ENCODE measurements at regions not wholly inside any gene's neighbourhood (a gene's known extent, or its start where the extent isn't known, plus 50 kb on each side); places are given as distances from the start of the nearest gene placed in this dataset.

DNA sequence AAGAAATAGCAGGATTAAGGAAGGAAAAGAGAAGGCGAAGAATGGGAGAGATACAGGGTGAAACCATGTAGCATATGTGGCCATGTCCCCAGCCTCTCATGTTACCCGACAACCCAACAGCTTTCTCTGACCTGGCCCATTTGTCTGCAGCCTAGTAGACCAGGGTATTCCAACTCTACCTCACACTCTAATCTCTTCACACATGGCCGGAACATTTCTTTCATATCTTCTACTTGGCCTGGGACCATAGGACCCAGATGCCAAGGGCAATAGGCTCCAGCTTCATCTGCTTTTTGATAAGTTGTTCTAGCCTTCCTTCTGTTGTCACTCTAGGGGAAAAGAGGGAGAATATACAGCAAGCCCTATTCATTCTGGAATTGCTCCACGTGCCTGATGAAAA, 95.0 kb upstream of the DPT start:
- Histone ChIP-seq H3K4me3 (replicated peaks; ENCODE audit: insufficient read depth, low read length) (no peak overlapping the region), H3K27ac (replicated peaks) (no peak overlapping the region), H3K27me3 (ENCODE audit: insufficient read depth, poor library complexity, severe bottlenecking) (no peaks in the 10 kb centered on the region)
- TF ChIP-seq SPI1 (IDR thresholded peaks at IDR 0.05; ENCODE audit: borderline replicate concordance, low read depth) (no peak), GABPA (IDR thresholded peaks at IDR 0.05; ENCODE audit: low read depth) (no peak), POLR2AphosphoS5 (IDR thresholded peaks at IDR 0.05; ENCODE audit: low read depth) (no peak)
- TF ChIP-seq, protein P1, sequence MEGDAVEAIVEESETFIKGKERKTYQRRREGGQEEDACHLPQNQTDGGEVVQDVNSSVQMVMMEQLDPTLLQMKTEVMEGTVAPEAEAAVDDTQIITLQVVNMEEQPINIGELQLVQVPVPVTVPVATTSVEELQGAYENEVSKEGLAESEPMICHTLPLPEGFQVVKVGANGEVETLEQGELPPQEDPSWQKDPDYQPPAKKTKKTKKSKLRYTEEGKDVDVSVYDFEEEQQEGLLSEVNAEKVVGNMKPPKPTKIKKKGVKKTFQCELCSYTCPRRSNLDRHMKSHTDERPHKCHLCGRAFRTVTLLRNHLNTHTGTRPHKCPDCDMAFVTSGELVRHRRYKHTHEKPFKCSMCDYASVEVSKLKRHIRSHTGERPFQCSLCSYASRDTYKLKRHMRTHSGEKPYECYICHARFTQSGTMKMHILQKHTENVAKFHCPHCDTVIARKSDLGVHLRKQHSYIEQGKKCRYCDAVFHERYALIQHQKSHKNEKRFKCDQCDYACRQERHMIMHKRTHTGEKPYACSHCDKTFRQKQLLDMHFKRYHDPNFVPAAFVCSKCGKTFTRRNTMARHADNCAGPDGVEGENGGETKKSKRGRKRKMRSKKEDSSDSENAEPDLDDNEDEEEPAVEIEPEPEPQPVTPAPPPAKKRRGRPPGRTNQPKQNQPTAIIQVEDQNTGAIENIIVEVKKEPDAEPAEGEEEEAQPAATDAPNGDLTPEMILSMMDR (IDR thresholded peaks at IDR 0.05; ENCODE audit: insufficient read depth, low read length): no peak
- TF ChIP-seq, protein P2, sequence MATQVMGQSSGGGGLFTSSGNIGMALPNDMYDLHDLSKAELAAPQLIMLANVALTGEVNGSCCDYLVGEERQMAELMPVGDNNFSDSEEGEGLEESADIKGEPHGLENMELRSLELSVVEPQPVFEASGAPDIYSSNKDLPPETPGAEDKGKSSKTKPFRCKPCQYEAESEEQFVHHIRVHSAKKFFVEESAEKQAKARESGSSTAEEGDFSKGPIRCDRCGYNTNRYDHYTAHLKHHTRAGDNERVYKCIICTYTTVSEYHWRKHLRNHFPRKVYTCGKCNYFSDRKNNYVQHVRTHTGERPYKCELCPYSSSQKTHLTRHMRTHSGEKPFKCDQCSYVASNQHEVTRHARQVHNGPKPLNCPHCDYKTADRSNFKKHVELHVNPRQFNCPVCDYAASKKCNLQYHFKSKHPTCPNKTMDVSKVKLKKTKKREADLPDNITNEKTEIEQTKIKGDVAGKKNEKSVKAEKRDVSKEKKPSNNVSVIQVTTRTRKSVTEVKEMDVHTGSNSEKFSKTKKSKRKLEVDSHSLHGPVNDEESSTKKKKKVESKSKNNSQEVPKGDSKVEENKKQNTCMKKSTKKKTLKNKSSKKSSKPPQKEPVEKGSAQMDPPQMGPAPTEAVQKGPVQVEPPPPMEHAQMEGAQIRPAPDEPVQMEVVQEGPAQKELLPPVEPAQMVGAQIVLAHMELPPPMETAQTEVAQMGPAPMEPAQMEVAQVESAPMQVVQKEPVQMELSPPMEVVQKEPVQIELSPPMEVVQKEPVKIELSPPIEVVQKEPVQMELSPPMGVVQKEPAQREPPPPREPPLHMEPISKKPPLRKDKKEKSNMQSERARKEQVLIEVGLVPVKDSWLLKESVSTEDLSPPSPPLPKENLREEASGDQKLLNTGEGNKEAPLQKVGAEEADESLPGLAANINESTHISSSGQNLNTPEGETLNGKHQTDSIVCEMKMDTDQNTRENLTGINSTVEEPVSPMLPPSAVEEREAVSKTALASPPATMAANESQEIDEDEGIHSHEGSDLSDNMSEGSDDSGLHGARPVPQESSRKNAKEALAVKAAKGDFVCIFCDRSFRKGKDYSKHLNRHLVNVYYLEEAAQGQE (IDR thresholded peaks at IDR 0.05; ENCODE audit: insufficient replicate concordance, low read depth): no peak
- DNase-seq (ENCODE audit: low read depth in 1 of 2, low spot score in 1 of 2): no peak

DNA sequence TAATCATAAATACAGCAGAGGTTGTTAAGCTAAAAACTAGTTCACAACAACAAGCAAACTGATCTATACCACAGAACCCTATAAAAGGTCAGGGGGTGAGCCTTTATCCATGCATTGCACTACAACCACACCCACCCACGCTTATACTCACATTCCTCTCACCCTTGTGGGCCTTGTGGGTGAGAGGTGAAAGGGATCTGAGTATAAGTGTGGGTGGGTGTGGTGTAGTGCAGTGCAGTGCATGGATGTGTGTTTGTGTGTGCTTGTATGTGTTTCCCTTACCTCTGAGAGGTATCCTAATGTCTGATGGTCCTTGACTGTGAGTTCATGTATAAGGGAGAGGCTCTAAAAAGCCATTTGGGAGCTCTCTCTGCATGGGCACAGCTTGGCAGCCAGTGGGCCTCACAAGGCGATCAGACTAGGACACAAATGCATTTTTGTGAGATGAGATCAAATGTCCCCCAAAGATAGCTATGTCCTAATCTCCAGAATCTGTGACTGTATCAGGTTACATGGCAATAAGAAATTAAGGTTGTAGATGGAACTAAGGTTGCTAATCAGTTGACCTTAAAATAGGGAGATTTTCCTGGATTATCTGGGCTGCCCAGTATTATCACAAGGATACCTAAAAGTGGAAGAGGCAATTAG, 95.5 kb upstream of the DPT start:
- no peak overlapping the region for H3K27ac ChIP-seq (replicated peaks)
- H3K4me3 ChIP-seq (replicated peaks; ENCODE audit: insufficient read depth, low read length): no peak overlapping the region
- no peaks in the 10 kb centered on the region for H3K27me3 ChIP-seq (ENCODE audit: insufficient read depth, poor library complexity, severe bottlenecking)
- TF ChIP-seq, protein P1 (IDR thresholded peaks at IDR 0.05; ENCODE audit: insufficient read depth, low read length): no peak
- TF ChIP-seq, protein P2 (IDR thresholded peaks at IDR 0.05; ENCODE audit: insufficient replicate concordance, low read depth): no peak
- DNase-seq (ENCODE audit: low read depth in 1 of 2, low spot score in 1 of 2): no peak

DNA sequence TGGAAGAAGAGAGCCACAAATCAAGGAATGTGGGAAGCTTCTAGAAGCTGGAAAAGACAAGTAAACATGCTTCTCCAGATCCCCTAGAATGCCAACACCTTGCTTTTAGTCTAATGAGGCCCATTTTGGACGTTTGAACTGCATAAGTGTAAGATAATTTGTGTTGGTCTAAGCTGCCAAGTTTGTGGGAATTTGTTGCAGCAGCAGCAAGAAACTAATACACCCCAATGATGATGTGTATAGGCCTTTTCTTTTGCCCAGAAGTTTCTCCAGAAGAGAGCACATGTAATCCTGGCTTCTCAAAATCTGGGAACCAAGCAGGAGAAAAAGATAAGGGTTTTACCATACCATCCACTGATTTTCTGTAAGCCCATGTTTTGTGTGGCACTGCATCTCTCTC, 96.1 kb upstream of the DPT start:
- no peak for TF ChIP-seq GABPA (IDR thresholded peaks at IDR 0.05; ENCODE audit: low read depth)
- TF ChIP-seq SPI1 (IDR thresholded peaks at IDR 0.05; ENCODE audit: borderline replicate concordance, low read depth): no peak
- TF ChIP-seq POLR2AphosphoS5 (IDR thresholded peaks at IDR 0.05; ENCODE audit: low read depth): no peak
- TF ChIP-seq, protein P1 (IDR thresholded peaks at IDR 0.05; ENCODE audit: insufficient read depth, low read length): no peak
- TF ChIP-seq, protein P2 (IDR thresholded peaks at IDR 0.05; ENCODE audit: insufficient replicate concordance, low read depth): no peak
- H3K27me3 ChIP-seq (ENCODE audit: insufficient read depth, poor library complexity, severe bottlenecking): no peaks in the 10 kb centered on the region
- H3K27ac ChIP-seq (replicated peaks): no peak overlapping the region
- H3K4me3 ChIP-seq (replicated peaks; ENCODE audit: insufficient read depth, low read length): no peak overlapping the region
- no peak for DNase-seq (ENCODE audit: low read depth in 1 of 2, low spot score in 1 of 2)
